Amygdala (tissue), 56 donors: ENCODE measurements at regions not wholly inside any gene's neighbourhood (a gene's known extent, or its start where the extent isn't known, plus 50 kb on each side); places are given as distances from the start of the nearest gene placed in this dataset.

Experiments
- DNase-seq, 56 donors: peaks; one replicate each; lab custom pipeline; 2025; lab: John Stamatoyannopoulos, UW

- no peak for DNase-seq
These were observed 305.5 kb upstream of the ZMIZ1 start for GRCh38 chr10:78763234-78763633.

DNA sequence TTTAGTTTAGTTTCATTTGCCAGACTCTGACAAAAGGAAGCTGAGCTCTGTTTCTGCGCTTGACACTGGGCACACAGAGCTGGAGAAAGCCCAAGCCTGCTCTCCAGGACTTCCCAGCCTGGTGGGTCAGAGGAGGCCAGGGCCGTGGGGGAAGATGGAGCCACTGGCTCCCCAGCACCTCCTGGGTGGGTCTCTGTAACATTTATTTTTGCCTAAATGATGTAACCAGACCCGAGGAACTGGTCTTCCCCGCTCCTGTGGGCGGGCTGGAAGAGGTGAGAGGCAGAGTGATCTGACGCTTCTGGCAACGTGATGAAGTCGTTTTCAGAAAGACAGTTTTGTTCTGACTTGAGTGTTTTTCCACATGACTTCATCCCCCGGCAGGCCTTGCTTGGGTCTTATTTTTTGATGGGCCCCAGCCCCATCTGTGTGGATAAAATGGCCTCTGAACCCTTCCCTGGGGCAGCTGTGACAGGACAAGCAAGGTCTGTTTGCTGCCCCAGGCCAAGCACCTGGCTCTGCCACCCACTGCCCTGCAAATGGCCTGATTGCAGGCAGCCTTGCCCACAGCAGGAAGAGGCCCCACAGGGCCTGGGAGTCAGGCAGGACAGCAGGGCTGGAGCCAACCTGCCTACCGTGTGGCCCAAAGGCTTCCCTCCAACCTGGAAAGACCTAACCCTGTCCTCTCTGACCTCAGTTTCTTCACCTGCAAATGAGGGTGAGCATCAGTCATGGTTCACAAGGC, 304.9 kb upstream of the ZMIZ1 start:
- peak in 9 of 56 donors; percentile 17 to 40 (median 24) for DNase-seq

DNA sequence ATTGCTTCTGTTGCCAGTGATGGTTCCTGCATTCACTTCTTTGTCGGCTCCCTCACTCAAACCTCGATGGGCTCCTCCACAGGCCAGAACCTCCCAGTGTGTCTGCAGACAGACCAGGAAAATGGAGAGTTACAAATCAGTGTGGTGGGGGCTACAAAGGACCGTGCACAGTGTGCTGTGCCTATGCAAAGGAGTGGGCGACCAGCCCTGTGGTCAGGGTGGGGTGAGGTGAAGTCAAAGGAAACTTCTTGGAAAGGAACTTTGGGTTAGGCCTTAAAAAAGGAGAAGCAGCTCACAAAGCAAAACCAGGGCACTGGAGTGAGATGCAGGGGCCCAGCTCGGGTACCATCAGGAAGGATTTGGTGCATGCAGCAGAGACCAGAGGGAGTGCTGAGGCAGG, 304.3 kb upstream of the ZMIZ1 start:
- no peak for DNase-seq

- DNase-seq = no peak
These were observed 303.8 kb upstream of the ZMIZ1 start for GRCh38 chr10:78764846-78765430.

GRCh38 chr10:78765726-78766335, 302.9 kb upstream of the ZMIZ1 start:
- DNase-seq = no peak

DNA sequence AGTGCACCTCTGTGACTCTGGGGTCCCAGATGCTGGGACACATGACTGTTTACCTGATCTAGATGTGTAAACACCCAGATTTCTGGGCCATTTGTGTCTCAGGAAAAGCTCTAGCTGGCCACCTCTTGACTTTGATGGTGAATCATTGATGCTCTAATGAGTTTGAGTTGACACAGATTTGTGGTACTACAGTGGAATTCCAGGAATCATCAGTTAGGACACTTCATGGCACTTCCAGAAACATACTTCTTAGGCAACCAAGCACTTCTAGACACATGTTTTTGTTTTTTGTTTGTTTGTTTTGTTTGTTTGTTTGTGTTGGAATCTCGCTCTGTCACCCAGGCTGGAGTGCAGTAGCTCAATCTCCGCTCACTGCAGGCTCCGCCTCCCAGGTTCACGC, 302.2 kb upstream of the ZMIZ1 start:
- no peak for DNase-seq

DNA sequence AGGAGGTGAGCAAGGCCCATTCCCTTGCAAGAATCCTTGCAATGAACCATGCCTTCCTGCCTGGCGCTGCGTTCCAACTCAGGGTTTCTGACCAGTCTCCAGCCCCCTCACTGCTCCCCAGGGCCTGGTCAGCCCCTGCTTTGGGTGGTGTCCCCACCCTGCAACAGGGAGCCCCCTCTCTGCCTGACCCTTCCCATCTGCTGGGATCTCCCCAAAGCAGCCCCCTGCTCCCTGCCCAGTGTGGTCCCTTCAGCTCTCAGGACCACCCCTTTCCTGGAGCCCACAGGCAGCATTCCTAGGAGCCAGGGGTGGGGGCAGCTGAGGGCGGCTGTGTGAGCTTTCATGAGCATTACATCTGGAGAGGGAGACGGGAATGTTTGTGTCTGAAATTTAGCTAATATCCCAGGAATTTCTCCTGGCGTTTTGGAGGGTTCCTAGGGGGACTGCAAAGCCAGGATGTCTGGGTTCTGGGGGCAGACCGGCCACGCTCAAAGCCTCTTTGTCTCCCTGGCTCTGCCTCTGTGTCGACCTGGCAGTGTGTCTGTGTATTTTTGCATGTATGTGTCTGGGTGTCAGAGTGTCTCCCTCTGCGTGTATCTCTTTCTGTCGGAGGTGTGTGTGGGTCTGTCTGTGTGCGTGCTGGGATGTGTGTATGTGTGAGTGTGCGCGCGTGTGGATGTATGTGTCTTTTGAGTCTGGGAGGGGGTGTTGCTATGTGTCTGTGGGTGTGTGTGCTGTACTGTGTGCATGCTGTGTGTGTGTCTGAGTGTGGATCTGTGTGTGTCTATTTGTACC, 300.5 kb upstream of the ZMIZ1 start:
- no peak for DNase-seq

- no peak for DNase-seq
These were observed 299.9 kb upstream of the ZMIZ1 start for GRCh38 chr10:78768876-78769275.

GRCh38 chr10:78769526-78769925, 299.2 kb upstream of the ZMIZ1 start:
- no peak for DNase-seq

DNA sequence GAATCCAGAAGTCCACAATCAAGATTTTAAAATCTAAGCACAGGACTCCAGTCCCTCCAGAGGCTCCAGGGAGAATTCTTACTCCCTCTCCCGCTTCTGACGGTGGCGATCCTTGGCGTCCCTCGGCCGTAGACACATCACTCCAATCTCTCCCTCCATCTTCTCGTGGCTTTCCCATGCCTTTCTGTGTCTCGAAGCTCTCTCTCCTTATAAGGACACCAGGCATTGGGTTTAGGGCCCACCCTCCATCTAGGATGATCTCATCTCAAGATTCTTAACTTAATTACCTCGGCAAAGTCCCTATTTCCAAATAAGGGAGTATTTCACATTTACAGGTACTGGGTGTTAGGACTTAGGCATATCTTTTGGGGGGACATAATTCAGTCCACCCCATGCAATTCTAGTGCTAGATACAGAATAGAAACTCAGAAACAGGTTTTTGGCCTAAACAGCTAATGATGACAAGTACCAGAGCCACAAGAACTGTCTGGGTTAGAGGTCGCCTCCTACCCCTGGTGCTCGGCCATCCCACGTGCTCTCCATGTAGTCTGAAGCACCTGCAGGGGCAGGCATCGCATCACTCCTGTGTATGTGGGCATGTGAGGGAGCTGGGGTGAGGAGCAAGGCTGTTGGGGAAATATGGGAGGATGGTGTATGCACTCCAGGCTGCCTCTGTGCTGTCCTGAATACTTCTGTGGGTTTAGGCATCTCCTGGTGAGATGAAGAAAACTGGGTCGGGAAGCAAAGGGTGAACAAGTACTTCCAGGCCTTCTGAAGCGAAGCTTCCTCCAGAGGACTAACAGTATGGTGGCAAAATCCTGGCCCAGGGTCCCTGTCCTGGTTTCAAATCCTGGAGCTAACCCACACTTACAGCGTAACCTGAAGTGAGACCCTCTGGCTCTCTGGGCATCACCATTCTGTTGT, 298.3 kb upstream of the ZMIZ1 start:
- DNase-seq = no peak

- DNase-seq = no peak
These were observed 297.5 kb upstream of the ZMIZ1 start for GRCh38 chr10:78771260-78771659.

- DNase-seq = no peak
These were observed 296.8 kb upstream of the ZMIZ1 start for GRCh38 chr10:78771808-78772455.

DNA sequence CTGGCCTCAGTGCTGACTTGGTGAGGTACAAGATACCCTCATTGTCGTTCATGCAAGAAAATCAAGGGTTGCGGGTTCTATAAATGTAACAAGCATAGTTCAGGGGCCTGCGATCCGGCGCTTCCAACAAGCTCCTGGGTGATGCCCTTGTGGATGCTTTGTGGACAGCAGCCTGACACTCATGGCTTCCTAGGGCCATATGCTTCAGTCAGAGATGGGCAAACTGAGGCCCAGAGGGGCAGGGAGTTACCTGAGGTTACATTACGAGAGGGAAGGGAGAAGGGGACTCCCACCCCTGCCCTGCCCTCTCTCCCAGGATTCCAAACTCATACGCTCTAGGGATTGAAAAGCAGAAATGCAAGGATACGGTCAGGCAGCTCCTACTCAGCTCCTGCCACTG, 296.3 kb upstream of the ZMIZ1 start:
- DNase-seq = no peak

- DNase-seq = no peak
These were observed 295.7 kb upstream of the ZMIZ1 start for GRCh38 chr10:78772986-78773530.

GRCh38 chr10:78774614-78774998, 294.2 kb upstream of the ZMIZ1 start:
- DNase-seq = no peak

- DNase-seq = no peak
These were observed 293.6 kb upstream of the ZMIZ1 start for GRCh38 chr10:78774999-78775711.

DNA sequence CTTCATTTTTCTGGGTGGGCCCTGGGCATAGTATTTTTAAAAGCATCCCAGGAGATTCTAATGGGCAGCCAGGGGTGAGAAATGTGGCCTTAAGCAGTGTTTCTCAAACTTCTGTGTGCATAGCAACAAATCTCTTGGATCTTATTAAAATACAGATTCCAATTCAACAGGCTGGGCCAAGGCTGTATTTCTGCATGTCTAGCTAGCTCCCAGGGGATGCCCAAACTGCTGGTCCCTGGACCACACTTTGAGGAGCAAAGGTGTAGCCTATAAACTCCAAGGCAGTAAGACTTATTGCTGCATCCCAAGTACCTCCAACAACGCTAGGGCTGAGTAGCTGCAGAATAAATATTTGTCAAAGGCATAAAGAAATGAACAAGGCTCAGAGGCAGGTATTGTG, 292.9 kb upstream of the ZMIZ1 start:
- no peak for DNase-seq

GRCh38 chr10:78776756-78777155, 292.0 kb upstream of the ZMIZ1 start:
- DNase-seq = peak in 3 of 56 donors; percentile 12 to 44 (median 32)

GRCh38 chr10:78777466-78777865, 291.3 kb upstream of the ZMIZ1 start:
- peak in 54 of 56 donors; percentile 24 to 91 (median 73) for DNase-seq
